Naive thymus-derived CD8-positive, alpha-beta T cell (primary cell): ENCODE measurements at regions not wholly inside any gene's neighbourhood (a gene's known extent, or its start where the extent isn't known, plus 50 kb on each side); places are given as distances from the start of the nearest gene placed in this dataset.
"Not testable (repeated sequence)": the region's sequence is repeated elsewhere in the genome, so short reads cannot be mapped to it uniquely, and the experiment has no call there.

Experiments used
- ATAC-seq, 2 donors: fragments of 150-1000 bp; cut with Tn5 transposase in 1 of 2; sonication (Bioruptor Pico), chemical (Tn5 transposase) in 1 of 2; 1 replicate in 1 of 2; 2 replicates in 1 of 2; pipeline ENCODE4 v1.10.0; 2021; ENCODE audit warnings: mild to moderate bottlenecking in 2 of 2, moderate library complexity in 2 of 2
- POLR2A ChIA-PET: fragments of 350-600 bp; sonication (Branson Sonifier 250); formaldehyde crosslinking; loops from one replicate; lab custom pipeline; 2021; ENCODE audit warnings: antibody characterized with exemption; lab: Charles Lee
- DNase-seq, 10 donors: peaks; one replicate each; pipeline versions ENCODE4 v3.0.0 to v3.0.0-alpha.2; 2020 to 2022
- H3K27ac Mint-ChIP-seq, 10 donors: one replicate each; pipeline ENCODE4 v1.8.0; 2020 to 2022; ENCODE audit warnings: mild to moderate bottlenecking in 10 of 10, mixed read lengths in 10 of 10, moderate library complexity in 4 of 10, inconsistent platforms in 1 of 10
- H3K27me3 Mint-ChIP-seq, 5 donors: one replicate each; pipeline ENCODE4 v1.8.0; 2021 to 2022; ENCODE audit warnings: mixed read lengths in 5 of 5
- H3K36me3 Mint-ChIP-seq, 3 donors: one replicate each; pipeline ENCODE4 v1.8.0; 2020 to 2022; ENCODE audit warnings: mixed read lengths in 3 of 3, mild to moderate bottlenecking in 2 of 3, inconsistent platforms in 1 of 3
- H3K4me1 Mint-ChIP-seq, 4 donors: one replicate each; pipeline ENCODE4 v1.8.0; 2021 to 2022; ENCODE audit warnings: mixed read lengths in 4 of 4
- H3K4me3 Mint-ChIP-seq, 10 donors: one replicate each; pipeline ENCODE4 v1.8.0; 2020 to 2022; ENCODE audit warnings: mild to moderate bottlenecking in 10 of 10, mixed read lengths in 10 of 10, moderate library complexity in 6 of 10, inconsistent platforms in 1 of 10
- H3K9me3 Mint-ChIP-seq, 9 donors: one replicate each; pipeline ENCODE4 v1.8.0; 2020 to 2022; ENCODE audit warnings: mixed read lengths in 9 of 9, mild to moderate bottlenecking in 3 of 9, inconsistent platforms in 1 of 9, moderate library complexity in 1 of 9

DNA sequence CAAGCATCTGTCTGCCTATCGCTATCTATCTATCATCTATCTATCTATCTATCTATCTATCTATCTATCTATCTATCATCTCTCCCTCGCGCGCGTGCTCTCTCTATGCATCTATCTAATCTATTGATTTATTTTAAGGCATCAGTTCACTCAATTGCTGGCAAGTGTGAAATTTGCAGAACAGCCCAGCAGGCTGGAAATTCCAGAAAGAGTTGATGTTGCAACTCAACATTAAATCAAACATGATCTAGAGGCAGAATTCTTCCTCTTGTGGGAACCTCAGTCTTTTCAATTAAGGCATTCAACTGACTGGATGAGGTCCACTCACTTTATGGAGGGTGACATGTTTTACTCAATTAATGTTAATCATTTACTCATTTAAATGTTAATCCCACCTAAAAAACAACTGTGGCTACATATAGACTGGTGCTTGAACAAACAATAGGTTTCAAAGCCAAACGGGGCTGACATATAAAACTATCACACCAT, 1210.8 kb downstream of the GALC start:
- peaks cover 0 to 34% (median 3%) of the 10 kb centered on the region in 9 donors for H3K9me3 Mint-ChIP-seq
- POLR2A ChIA-PET: no interaction called here
- no peak for ATAC-seq
- no peaks in the 10 kb centered on the region for H3K4me1 Mint-ChIP-seq
- H3K4me3 Mint-ChIP-seq: no peak overlapping the region
- DNase-seq: no peak
- H3K27me3 Mint-ChIP-seq: no peaks in the 10 kb centered on the region
- H3K36me3 Mint-ChIP-seq: no peaks in the 10 kb centered on the region
- H3K27ac Mint-ChIP-seq: no peak overlapping the region

DNA sequence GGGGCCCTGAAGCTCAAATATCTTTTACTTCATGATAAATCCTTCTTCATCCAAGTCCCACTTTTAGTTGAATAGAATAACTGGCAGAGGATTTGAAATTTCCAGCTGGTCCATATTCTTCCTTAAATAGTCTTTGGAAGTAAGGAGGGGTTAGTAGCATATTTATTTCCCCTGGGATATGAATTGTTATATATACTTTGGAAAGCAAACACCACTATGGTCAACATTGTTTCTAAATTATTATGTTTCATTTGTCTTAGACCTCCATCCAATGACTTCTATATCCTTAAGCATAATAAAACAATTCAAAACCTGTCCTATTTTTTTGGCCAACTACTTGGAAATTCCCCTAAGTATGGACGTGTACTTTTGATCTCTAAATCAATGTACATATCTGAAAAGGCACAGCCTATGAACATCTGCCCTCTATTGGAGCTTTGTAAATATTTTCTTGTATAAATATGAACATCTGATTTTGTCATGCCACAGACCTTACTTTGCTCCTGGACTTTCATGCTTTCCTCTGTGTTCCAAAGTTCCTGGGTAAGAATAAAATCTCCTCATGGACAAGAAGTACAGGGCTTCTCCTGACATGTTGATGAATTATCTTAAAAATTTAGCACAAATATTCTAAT, 1212.0 kb downstream of the GALC start:
- no peak for ATAC-seq
- POLR2A ChIA-PET: no interaction called here
- peaks cover 0 to 34% (median 4%) of the 10 kb centered on the region in 9 donors for H3K9me3 Mint-ChIP-seq
- DNase-seq: no peak
- H3K27ac Mint-ChIP-seq: no peak overlapping the region
- H3K4me1 Mint-ChIP-seq: no peaks in the 10 kb centered on the region
- no peak overlapping the region for H3K4me3 Mint-ChIP-seq
- H3K36me3 Mint-ChIP-seq: no peaks in the 10 kb centered on the region
- no peaks in the 10 kb centered on the region for H3K27me3 Mint-ChIP-seq

DNA sequence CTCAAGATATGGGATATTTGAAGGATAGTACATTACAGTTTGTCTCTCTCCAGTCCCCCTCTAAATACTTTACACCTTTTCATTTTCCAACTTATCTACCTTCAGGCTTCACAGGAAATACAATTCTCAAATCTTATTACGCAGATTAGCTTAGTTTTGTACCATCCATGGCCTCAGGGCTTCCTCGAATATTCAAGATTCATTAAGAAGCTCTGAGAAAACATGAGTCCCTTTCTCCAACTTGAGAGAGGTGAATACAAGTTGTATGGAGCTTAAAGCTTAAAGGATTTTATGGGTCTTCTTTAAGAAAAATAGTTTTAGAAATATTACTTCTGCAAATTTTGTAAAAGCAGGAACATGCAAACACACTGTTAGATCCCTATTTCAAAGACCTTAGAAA, 1212.5 kb downstream of the GALC start:
- H3K4me3 Mint-ChIP-seq: no peak overlapping the region
- DNase-seq (no peak), ATAC-seq (no peak)
- no peaks in the 10 kb centered on the region for H3K36me3 Mint-ChIP-seq
- POLR2A ChIA-PET: no interaction called here
- no peaks in the 10 kb centered on the region for H3K4me1 Mint-ChIP-seq
- H3K27me3 Mint-ChIP-seq: no peaks in the 10 kb centered on the region
- peaks cover 0 to 34% (median 7%) of the 10 kb centered on the region in 9 donors for H3K9me3 Mint-ChIP-seq
- H3K27ac Mint-ChIP-seq: no peak overlapping the region

DNA sequence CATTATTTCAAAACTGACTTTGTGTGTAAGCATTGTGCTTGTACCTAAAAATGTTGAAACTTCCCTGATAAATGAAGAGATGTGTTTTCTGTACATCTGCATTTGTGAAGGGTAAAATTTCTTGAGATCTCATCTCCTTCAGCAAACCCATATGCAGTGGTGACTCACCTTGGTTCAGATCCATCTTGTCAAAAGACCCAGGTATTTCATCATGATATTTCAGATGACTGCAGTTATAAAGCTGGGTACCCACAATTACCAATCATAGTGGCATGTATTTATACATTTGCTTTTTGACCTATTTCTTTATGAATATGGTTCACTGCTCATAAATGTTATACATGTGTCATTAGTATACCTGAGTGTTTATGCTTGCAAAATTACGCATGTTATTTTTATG, 1213.6 kb downstream of the GALC start:
- no peak for ATAC-seq
- Mint-ChIP-seq H3K4me1 (no peaks in the 10 kb centered on the region), H3K4me3 (no peak overlapping the region), H3K27ac (no peak overlapping the region), H3K9me3 (peaks cover 0 to 38% (median 8%) of the 10 kb centered on the region in 9 donors), H3K36me3 (no peaks in the 10 kb centered on the region), H3K27me3 (no peaks in the 10 kb centered on the region)
- DNase-seq: no peak
- POLR2A ChIA-PET: no interaction called here

DNA sequence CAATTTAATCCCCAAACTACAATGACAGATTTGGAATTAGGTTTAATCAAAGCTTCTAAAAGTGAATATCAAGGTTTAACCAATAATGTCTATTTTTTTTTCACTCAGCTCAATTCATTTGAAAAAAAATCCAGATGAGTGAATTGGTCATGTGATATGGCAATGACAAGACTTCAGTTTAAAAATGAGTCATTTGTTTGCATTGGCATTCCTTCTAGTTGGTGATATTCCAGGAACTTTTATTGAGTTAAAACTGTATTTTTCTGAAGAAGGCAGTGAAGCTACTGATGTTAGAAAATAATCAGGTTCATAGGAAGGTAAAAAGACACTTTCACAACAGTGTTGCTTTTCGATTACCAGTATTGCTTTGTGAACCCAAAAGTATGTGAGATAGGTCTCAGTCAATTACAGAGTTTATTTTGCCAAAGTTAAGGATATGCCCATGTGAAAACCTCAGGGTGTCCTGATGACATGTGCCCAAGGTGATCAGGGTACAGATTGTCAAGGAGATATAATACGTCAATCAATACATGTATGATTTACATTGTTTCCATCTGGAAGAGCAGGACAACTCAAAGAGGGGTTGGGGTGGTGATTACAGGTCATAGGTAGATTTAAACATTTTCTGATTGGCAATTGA, 1214.9 kb downstream of the GALC start:
- no peak overlapping the region for H3K4me3 Mint-ChIP-seq
- POLR2A ChIA-PET: no interaction called here
- ATAC-seq (no peak), DNase-seq (no peak)
- peaks cover 2 to 36% (median 13%) of the 10 kb centered on the region in 9 donors for H3K9me3 Mint-ChIP-seq
- H3K27ac Mint-ChIP-seq: no peak overlapping the region
- no peaks in the 10 kb centered on the region for H3K4me1 Mint-ChIP-seq
- no peaks in the 10 kb centered on the region for H3K36me3 Mint-ChIP-seq
- H3K27me3 Mint-ChIP-seq: no peaks in the 10 kb centered on the region

DNA sequence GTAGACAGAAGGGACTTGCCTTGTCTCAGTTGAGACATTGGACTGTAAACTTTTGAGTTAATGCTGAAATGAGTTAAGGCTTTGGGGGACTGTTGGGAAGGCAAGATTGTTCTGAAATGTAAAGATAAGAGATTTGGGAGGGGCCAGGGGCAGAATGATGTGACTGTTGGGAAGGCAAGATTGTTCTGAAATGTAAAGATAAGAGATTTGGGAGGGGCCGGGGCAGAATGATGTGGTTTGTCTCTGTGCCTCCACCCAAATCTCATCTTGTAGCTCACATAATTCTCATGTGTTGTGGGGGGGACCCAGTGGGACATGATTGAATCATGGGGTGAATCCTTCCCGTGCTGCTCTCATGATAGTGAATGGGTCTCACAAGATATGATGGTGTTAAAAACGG, 1217.1 kb downstream of the GALC start:
- DNase-seq, H3K4me1 Mint-ChIP-seq, POLR2A ChIA-PET, H3K27me3 Mint-ChIP-seq, ATAC-seq, H3K27ac Mint-ChIP-seq, H3K36me3 Mint-ChIP-seq, H3K4me3 Mint-ChIP-seq: not testable (repeated sequence)
- H3K9me3 Mint-ChIP-seq: peaks cover 0 to 19% (median 6%) of the 10 kb centered on the region in 9 donors

DNA sequence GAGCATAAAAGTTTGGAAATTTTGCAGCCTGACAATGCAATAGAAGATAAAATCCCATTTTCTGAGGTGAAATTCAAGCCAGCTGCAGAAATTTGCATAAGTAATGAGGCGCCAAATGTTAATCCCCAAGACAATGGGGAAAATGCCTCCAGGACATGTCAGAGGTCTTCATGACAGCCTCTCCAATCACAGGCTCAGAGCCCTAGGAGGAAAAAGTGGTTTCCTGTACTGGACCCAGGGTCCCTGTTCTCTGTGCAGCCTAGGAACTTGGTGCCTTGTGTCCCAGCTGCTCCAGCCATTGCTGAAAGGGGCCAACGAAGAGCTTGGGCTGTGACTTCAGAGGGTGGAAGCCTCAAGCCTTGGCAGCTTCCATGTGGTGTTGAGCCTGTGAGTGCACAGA, 1218.1 kb downstream of the GALC start:
- Mint-ChIP-seq H3K27ac (no peak overlapping the region), H3K9me3 (peaks cover 0 to 19% (median 6%) of the 10 kb centered on the region in 9 donors)
- POLR2A ChIA-PET: no interaction called here

DNA sequence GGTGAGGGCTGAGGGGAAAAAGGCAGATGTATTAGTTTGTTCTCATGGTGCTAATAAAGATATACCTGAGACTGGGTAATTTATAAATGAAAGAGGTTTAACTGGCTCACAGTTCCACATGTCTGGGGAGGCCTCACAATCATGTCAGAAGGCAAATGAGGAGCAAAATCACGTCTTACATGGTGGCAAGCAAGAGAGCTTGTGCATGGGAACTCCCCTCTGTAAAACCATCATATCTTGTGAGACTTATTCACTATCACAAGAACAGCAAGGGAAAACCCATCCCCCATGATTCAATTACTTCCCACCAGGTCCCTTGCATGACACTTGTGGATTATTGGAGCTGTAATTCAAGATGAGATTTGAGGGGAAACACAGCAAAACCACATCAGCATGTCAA, 1220.9 kb downstream of the GALC start:
- no peaks in the 10 kb centered on the region for H3K4me1 Mint-ChIP-seq
- H3K27ac Mint-ChIP-seq: no peak overlapping the region
- H3K27me3 Mint-ChIP-seq: no peaks in the 10 kb centered on the region
- H3K36me3 Mint-ChIP-seq: no peaks in the 10 kb centered on the region
- H3K4me3 Mint-ChIP-seq: no peak overlapping the region
- POLR2A ChIA-PET: no interaction called here
- DNase-seq: no peak
- ATAC-seq: no peak
- peaks cover 0 to 14% (median 6%) of the 10 kb centered on the region in 9 donors for H3K9me3 Mint-ChIP-seq

More for the DNA sequence above, 1218.1 kb downstream of the GALC start:
- DNase-seq: no peak
- Mint-ChIP-seq H3K36me3 (no peaks in the 10 kb centered on the region), H3K27me3 (no peaks in the 10 kb centered on the region), H3K4me1 (no peaks in the 10 kb centered on the region), H3K4me3 (no peak overlapping the region)
- ATAC-seq: no peak

DNA sequence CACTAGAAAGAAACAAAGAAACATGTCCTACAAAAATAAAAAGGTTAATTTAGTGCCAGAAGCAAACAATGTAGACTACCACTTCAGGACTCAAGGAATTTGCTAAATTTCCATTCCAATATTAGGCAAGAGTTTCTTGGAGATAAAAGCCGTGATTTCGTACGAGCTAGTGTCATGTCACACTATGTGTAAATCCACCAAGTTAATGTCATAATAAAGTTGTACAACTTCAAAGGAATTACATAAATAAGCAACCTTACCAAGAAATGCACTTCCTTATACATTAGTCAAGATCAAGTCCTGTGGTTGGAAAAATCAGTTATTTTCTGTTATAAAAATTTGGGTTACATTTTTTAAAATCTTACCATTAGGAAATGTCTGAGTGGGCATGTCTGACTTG, 1222.8 kb downstream of the GALC start:
- H3K36me3 Mint-ChIP-seq: no peaks in the 10 kb centered on the region
- H3K27ac Mint-ChIP-seq: no peak overlapping the region

DNA sequence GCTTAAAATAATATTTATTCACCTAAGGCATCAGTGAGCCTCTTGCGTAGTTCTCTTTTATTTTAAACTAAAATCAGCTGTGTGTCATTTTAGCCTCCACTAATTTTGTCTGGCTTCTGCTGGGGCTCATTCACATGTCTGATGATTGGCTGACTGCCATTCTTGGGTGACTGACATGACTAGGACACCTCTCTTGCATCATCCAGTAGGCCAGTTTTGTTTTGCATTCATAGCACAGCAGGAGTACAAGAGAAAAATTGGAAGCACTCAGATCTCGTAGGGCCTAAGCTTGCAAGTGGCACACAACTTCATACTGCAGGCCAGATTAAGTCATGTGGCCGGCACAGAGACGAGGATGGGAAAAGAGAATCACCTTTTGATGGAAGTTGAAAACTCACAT, 1226.5 kb downstream of the GALC start:
- no peaks in the 10 kb centered on the region for H3K36me3 Mint-ChIP-seq
- POLR2A ChIA-PET: no interaction called here
- peaks cover 0 to 14% (median 3%) of the 10 kb centered on the region in 9 donors for H3K9me3 Mint-ChIP-seq
- H3K27ac Mint-ChIP-seq: no peak overlapping the region
- ATAC-seq: no peak
- DNase-seq: no peak
- no peaks in the 10 kb centered on the region for H3K27me3 Mint-ChIP-seq
- no peak overlapping the region for H3K4me3 Mint-ChIP-seq
- H3K4me1 Mint-ChIP-seq: no peaks in the 10 kb centered on the region

More for the DNA sequence above, 1222.8 kb downstream of the GALC start:
- no peaks in the 10 kb centered on the region for H3K27me3 Mint-ChIP-seq
- POLR2A ChIA-PET: no interaction called here
- ATAC-seq: no peak
- no peak overlapping the region for H3K4me3 Mint-ChIP-seq
- H3K4me1 Mint-ChIP-seq: no peaks in the 10 kb centered on the region
- DNase-seq: no peak
- H3K9me3 Mint-ChIP-seq: peaks cover 0 to 18% (median 6%) of the 10 kb centered on the region in 9 donors

DNA sequence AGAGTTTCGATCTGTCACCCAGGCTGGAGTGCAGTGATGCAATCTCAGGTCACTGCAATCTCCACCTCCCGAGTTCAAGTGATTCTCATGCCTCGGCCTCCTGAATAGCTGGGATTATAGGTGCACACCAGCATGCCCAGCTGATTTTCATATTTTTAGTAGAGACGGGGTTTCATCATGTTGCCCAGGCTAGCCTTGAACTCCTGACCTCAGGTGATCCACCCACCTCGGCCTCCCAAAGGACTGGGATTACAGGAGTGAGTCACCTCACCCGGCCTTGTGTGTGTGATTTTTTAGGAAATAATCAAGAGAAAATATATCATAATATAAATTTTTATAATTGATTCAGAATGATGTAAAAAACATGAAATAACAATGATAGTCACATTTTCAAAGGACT, 1231.4 kb downstream of the GALC start:
- Mint-ChIP-seq H3K4me3 (no peak overlapping the region), H3K36me3 (no peaks in the 10 kb centered on the region), H3K27ac (no peak overlapping the region), H3K9me3 (peaks cover 0 to 26% (median 0%) of the 10 kb centered on the region in 9 donors), H3K4me1 (no peaks in the 10 kb centered on the region), H3K27me3 (no peaks in the 10 kb centered on the region)
- no peak for DNase-seq
- POLR2A ChIA-PET: no interaction called here
- no peak for ATAC-seq

DNA sequence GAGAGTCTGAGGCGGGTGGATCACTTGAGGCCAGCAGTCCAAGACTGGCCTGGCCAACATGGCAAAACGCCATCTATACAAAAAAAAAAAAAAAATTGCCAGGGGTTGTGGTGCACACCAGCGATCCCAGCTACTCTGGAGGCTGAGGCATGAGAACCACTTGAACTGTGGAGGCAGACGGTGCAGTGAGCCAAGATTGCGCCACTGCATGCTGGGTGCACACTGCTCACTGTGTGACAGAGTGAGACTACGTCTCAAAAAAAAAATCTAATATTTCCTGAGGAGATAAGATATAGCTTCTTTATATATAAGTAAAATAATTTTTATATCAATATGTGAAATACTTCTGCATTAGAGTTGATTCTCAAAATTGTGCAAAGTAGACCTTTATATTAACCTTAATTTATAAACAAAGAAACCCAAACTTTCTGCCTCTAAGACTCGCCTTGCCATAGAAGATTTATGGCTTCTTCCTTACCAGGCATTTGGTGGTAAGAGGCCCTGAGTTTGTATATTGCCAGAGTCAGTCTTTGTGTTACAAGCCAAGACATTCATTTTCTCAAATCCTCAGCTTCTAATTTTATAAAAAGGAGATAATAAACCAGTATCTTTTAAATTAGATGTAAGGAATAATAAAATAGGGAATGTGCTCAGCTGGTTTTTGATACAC, 1226.7 kb downstream of the FLRT2 start:
- no peaks in the 10 kb centered on the region for H3K4me1 Mint-ChIP-seq
- H3K4me3 Mint-ChIP-seq: no peak overlapping the region
- no peak overlapping the region for H3K27ac Mint-ChIP-seq
- ATAC-seq: no peak
- peaks cover 0 to 13% (median 0%) of the 10 kb centered on the region in 3 donors for H3K36me3 Mint-ChIP-seq
- DNase-seq: no peak
- H3K27me3 Mint-ChIP-seq: no peaks in the 10 kb centered on the region
- peaks cover 8 to 36% (median 23%) of the 10 kb centered on the region in 9 donors for H3K9me3 Mint-ChIP-seq
- POLR2A ChIA-PET: no interaction called here

DNA sequence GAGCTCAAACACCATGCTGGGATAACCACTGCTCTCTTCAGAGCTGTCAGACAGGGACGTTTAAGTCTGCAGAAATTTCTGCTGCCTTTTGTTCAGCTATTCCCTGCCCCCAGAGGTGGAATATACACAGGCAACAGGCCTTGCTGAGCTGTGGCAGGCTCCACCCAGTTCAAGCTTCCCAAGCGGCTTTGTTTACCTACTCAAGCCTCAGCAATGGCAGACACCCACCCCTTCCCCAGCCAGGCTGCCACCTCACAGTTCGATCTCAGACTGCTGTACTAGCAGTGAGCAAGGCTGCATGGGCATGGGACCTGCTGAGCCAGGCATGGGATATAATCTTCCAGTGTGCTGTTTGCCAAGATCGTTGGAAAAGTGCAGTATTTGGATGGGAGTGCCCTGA, 1220.5 kb downstream of the FLRT2 start:
- H3K27me3 Mint-ChIP-seq, H3K4me1 Mint-ChIP-seq, ATAC-seq, DNase-seq, H3K4me3 Mint-ChIP-seq, H3K27ac Mint-ChIP-seq, POLR2A ChIA-PET: not testable (repeated sequence)
- H3K36me3 Mint-ChIP-seq: peaks cover 0 to 14% (median 0%) of the 10 kb centered on the region in 3 donors
- peaks cover 16 to 71% (median 47%) of the 10 kb centered on the region in 9 donors for H3K9me3 Mint-ChIP-seq
